ENCODE measurements at regions not wholly inside any gene's neighbourhood (a gene's known extent, or its start where the extent isn't known, plus 50 kb on each side); places are given as distances from the start of the nearest gene placed in this dataset.

DNA sequence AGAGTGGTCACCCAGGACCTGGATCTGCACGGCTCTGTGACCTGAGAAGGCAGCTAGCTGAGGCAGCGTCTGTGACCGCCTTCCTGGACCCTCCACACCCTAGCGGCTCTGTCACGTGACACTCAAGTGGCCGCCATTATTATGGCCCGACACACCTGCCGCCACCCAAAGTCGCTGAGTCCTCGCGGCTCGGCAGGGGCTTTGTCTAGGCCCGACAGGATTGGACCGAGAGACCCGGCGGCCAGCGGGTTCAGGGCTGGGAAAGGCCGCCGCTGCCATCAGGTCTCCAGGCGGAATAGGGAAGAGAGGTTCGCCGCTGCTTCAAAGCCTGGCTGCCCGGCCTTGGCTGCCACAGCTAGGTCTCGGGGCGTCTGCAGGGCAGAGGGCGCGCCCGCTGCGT is 1162.5 kb upstream of the LRRTM1 start (continued):
- TF ChIP-seq RBFOX2 (IDR thresholded peaks at IDR 0.05; ENCODE audit: low read depth, low read length) (0 out of 2 replicates have a peak, but pooled peaks have one; percentile 23), ZNF589 (CRISPR knock-in tag; IDR thresholded peaks at IDR 0.05; ENCODE audit: low read depth) (no peak), GABPB2 (CRISPR knock-in tag; conservative IDR thresholded peaks at IDR 0.05) (no peak), CHD1 (IDR thresholded peaks at IDR 0.05; ENCODE audit: low read length) (no peak), ARHGAP35 (IDR thresholded peaks at IDR 0.05; ENCODE audit: partially characterized antibody) (no peak), ZFX (CRISPR knock-in tag; IDR thresholded peaks at IDR 0.05) (peak; percentile 45; the same call in 1 of the 2 replicates), CBFA2T2 (conservative IDR thresholded peaks at IDR 0.05) (no peak; the same call in 1 of the 2 replicates), SOX6 (IDR thresholded peaks at IDR 0.05) (no peak), SNRNP70 (optimal IDR thresholded peaks at IDR 0.05; ENCODE audit: low read depth, low read length) (no peak), DLX4 (CRISPR knock-in tag; IDR thresholded peaks at IDR 0.05) (no peak), NEUROD1 (IDR thresholded peaks at IDR 0.05; ENCODE audit: borderline replicate concordance, low read depth, low read length, partially characterized antibody) (no peak), ZNF75A (CRISPR knock-in tag; IDR thresholded peaks at IDR 0.05) (no peak), HDGF (IDR thresholded peaks at IDR 0.05) (no peak), MCM5 (IDR thresholded peaks at IDR 0.05; ENCODE audit: low read depth) (no peak), DDX20 (tag; IDR thresholded peaks at IDR 0.05; ENCODE audit: low read depth) (no peak), CEBPB (tag; IDR thresholded peaks at IDR 0.05) (no peak), ZNF263 (CRISPR knock-in tag; IDR thresholded peaks at IDR 0.05; ENCODE audit: borderline replicate concordance) (no peak), ELF1 (tag; IDR thresholded peaks at IDR 0.05) (no peak), BMI1 (IDR thresholded peaks at IDR 0.05; ENCODE audit: low read length) (no peak), USF2 (CRISPR knock-in tag; IDR thresholded peaks at IDR 0.05) (peak; percentile 70), CBFA2T3 (IDR thresholded peaks at IDR 0.05) (no peak), EZH2 (IDR thresholded peaks at IDR 0.05; ENCODE audit: borderline replicate concordance, low read depth, low read length) (no peak), TOE1 (IDR thresholded peaks at IDR 0.05; ENCODE audit: borderline replicate concordance) (peak; percentile 25; the same call in 1 of the 2 replicates), TOE1 (CRISPR knock-in tag; IDR thresholded peaks at IDR 0.05; ENCODE audit: borderline replicate concordance, low read depth) (no peak), RFX7 (CRISPR knock-in tag; IDR thresholded peaks at IDR 0.05) (no peak), GATAD2A (IDR thresholded peaks at IDR 0.05) (no peak), TAF7 (tag; IDR thresholded peaks at IDR 0.05) (no peak), ZNF3 (CRISPR knock-in tag; IDR thresholded peaks at IDR 0.05) (no peak), SP2 (IDR thresholded peaks at IDR 0.05; ENCODE audit: extremely low read depth, low read depth, low read length, poor library complexity, severe bottlenecking) (no peak)
- TF ChIP-seq, protein P1, sequence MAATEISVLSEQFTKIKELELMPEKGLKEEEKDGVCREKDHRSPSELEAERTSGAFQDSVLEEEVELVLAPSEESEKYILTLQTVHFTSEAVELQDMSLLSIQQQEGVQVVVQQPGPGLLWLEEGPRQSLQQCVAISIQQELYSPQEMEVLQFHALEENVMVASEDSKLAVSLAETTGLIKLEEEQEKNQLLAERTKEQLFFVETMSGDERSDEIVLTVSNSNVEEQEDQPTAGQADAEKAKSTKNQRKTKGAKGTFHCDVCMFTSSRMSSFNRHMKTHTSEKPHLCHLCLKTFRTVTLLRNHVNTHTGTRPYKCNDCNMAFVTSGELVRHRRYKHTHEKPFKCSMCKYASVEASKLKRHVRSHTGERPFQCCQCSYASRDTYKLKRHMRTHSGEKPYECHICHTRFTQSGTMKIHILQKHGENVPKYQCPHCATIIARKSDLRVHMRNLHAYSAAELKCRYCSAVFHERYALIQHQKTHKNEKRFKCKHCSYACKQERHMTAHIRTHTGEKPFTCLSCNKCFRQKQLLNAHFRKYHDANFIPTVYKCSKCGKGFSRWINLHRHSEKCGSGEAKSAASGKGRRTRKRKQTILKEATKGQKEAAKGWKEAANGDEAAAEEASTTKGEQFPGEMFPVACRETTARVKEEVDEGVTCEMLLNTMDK (IDR thresholded peaks at IDR 0.05; ENCODE audit: borderline replicate concordance, insufficient read depth, low read depth, low read length, poor library complexity, severe bottlenecking): no peak
